NCI-H187 (cell line): ENCODE measurements at regions not wholly inside any gene's neighbourhood (a gene's known extent, or its start where the extent isn't known, plus 50 kb on each side); places are given as distances from the start of the nearest gene placed in this dataset.

Experiments used
- DNase-seq, 2 experiments: peaks; one replicate each; lab custom pipeline; 2025; lab: John Stamatoyannopoulos, UW

DNA sequence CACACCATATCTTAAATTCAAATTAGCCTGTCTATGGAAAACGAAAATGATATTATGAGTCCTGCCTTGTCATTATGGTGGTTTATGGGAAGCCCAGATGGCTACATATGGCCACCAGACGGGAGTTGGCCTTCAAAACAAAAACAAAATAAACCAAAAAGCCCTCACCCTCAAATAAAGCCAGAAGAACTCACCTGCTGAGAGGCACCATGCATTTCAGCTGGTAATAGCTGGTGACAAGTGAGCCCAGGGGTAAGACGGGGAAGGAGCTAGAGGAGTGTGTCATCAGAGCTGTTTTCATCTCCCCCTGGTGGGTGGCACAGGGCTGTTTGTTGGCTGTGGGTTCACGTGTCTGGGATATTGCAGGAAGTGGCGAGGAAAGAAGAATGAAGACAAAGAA lies 152.9 kb downstream of the EFNB2 start:
- DNase-seq, result no peak

DNA sequence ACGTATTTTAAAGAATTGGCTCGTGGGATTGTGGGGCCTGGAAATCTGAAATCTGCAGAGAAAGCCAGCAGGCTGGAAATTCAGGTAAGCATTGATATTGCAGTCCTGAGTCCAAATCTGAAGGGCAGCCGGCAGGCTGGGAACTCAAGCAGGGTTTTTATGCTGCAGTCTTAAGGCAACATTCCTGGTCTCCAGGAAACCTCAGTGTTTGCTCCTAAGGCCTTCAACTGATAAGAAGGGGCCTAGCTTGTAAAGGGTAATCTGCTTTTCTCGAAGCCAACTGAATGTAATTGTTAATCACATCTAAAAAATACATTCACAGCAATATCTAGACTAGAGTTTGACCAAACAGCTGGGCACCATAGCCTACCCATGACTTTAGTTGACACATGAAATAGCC lies 154.4 kb downstream of the EFNB2 start:
- no peak for DNase-seq

- DNase-seq, result no peak
Measured at GRCh38 chr13:106377931-106378662, 157.4 kb downstream of the EFNB2 start.

GRCh38 chr13:106377341-106377740 lies 158.1 kb downstream of the EFNB2 start:
- no peak for DNase-seq

- DNase-seq, result no peak
Measured at GRCh38 chr13:106376401-106377112, 158.9 kb downstream of the EFNB2 start.

- no peak for DNase-seq
Measured at GRCh38 chr13:106375085-106375484, 160.4 kb downstream of the EFNB2 start.

GRCh38 chr13:106374631-106375030 lies 160.8 kb downstream of the EFNB2 start:
- DNase-seq, result no peak

GRCh38 chr13:106373989-106374572 lies 161.4 kb downstream of the EFNB2 start:
- no peak for DNase-seq

DNA sequence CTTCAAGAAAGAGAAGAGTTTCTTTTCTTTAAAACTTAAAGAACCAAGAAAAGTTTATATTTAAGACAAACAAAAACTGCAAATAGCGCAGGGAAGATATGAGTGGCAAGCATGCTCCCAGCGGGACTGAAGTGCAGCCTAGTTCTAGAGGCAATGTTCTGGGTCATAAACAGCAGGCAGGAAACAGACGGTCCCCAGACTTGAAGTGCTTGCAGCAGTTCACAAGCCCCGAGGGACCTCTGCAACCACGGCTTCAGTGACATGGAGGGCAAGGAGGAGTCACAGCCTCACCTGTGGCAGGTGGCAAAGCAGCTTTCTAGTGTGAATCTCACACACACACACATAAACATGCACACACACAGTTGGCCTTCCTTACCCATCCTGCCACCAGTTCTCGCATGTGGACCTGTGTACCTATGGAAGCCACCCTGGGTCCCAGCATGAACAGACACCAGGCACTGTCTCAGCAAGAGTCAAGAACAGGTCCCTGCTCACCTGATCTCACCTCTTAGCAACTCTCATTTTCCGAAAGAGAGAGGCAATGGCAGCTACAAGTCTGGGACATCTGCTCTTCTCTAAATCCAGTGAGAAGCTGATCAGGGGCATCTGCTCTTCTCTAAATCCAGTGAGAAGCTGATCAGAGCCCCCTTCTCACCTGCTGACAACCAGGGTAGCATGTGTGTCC lies 162.0 kb downstream of the EFNB2 start:
- DNase-seq, result peak; percentile 96 to 97

DNA sequence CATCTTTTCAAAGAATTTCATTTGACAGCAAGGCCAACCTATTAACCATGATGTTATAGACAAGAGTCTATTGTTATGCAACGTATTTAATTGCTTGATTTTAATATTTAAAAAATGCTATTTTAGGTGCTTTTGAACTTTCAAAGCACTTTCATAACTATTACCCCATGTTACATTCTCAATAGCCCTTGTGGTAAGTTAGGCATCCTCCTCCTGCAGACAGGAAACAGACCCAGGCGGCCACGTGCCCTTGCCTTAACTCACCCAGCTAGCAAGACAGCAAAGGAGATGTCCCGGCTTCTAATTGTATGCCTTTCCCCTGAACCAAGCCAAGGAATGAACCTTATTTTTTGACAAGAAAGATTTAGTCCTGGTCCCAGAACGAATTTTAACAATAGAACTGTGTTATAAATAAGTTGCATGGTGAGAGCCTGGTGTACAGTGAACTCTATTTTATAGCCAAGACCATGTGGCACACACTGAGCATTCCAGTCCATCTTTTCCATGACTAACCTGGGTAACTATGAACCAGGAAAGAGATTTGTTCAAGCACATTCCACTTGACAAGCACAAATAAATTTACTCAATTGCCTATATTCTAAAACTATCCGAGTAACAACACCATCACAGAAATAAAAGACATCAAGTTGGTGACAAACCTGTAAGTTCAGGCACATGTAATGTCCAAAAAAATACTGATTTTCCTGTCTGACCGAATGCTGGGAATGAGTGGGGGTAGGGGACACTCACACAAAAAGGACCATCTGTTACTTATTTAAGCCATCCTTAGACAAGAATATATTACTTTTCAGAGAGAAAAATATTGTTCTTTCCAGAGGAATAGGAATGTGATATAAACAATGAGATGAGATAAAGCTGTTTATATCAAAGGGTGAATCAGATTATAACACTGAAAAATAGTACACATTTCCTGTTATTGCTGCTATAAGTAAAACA lies 163.0 kb downstream of the EFNB2 start:
- DNase-seq, result no peak

DNA sequence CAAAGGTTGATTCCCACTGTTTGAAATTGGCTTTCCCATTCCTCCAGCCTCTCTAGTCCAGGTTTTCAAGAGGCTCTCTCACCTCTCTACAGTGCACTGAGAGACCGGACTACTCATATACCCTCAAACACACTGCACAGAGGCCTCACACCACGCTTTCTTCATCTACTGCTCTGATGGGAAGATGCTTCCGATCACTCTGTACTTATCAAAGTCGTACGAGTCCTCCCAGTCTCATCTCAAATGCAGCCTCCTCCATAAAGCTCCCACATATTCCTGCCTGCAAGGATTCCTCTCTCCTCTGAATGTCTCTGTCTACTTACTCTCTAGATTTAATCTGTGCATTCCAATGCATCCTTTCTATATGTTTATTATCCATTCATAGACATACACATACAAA lies 164.4 kb downstream of the EFNB2 start:
- no peak for DNase-seq

DNA sequence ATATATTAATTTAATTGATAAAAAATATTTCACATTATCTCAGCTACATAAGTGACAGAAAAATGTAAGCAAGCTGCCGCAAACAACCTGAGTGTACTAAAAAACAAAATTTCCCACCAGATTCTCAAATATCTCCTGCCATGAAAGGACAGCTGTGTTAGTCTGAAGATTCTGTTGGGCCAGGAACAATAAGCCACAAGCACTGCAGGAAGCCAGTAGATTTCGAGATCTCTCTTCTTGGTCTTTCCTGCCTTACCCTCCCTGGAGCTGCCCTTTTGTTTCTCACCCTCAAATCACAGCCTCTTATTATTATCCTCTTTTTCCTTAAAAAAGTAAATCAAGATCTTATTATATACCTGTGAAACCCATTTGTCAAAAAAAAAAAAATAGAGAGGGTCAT lies 165.6 kb downstream of the EFNB2 start:
- no peak for DNase-seq

- DNase-seq, result no peak
Measured at GRCh38 chr13:106369091-106369490, 166.4 kb downstream of the EFNB2 start.

GRCh38 chr13:106367361-106367971 lies 168.0 kb downstream of the EFNB2 start:
- DNase-seq, result no peak

DNA sequence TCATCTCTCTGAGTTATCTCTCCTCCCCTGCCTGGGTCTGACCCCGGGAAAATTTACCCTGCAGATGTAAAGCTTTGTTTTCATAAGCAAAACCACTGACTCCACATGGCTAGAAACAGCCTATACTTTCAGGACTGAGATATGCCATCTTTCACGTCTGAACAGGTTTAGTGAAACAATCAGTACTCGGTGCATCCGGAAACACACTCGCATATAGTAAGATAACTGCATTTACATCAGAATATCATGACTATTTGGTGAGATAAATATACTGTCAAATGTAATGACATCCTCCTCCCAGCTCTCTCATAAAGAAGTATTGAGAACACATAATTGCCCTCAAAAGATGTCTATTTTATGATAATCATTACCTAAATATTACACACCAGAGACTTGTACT lies 172.8 kb downstream of the EFNB2 start:
- DNase-seq, result no peak

GRCh38 chr13:106361621-106362020 lies 173.8 kb downstream of the EFNB2 start:
- no peak for DNase-seq

DNA sequence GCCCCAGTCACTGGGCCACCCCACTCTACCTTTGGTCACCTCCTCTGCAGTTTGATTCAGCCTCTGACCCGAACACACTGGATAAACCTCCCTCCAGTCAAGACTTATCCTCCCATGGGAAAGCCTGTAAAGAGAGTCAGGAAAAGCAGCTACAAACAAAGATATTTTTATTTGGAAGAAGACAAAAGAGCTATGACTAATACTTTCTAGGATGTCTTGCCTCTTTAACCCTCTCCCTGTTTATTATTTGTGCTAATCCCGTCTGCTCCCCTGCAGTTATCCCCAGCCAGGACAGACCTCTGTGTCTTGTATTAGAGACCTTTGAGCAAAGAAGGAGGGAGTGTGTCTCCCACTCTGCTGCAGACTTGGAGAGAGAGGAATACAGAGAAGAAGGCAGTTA lies 178.3 kb downstream of the EFNB2 start:
- DNase-seq, result no peak

- no peak for DNase-seq
Measured at GRCh38 chr13:106355866-106356265, 179.6 kb downstream of the EFNB2 start.

GRCh38 chr13:106354961-106355360 lies 180.5 kb downstream of the EFNB2 start:
- DNase-seq, result no peak

- no peak for DNase-seq
Measured at GRCh38 chr13:106352850-106353249, 182.6 kb downstream of the EFNB2 start.

DNA sequence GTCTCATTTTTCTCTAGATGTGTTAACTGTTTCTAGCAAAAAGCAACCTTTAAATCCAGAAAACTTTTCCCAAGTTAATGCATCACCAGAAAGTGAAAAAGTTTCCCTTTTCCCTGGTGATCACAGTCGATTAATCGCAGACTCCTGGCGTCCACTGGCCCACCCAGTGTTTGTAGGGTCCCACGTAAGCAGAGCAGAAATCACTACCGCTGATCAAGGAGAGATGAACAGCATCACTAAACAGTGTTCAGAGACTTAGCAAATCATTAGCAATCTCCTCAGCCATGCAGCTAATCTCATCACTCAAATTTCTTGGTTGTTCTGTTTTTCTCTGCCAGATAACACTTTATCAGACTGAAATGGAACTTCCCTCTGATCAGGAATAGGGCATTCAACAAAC lies 184.2 kb downstream of the EFNB2 start:
- DNase-seq, result no peak
